ENCODE measurements at regions not wholly inside any gene's neighbourhood (a gene's known extent, or its start where the extent isn't known, plus 50 kb on each side); places are given as distances from the start of the nearest gene placed in this dataset.

DNA sequence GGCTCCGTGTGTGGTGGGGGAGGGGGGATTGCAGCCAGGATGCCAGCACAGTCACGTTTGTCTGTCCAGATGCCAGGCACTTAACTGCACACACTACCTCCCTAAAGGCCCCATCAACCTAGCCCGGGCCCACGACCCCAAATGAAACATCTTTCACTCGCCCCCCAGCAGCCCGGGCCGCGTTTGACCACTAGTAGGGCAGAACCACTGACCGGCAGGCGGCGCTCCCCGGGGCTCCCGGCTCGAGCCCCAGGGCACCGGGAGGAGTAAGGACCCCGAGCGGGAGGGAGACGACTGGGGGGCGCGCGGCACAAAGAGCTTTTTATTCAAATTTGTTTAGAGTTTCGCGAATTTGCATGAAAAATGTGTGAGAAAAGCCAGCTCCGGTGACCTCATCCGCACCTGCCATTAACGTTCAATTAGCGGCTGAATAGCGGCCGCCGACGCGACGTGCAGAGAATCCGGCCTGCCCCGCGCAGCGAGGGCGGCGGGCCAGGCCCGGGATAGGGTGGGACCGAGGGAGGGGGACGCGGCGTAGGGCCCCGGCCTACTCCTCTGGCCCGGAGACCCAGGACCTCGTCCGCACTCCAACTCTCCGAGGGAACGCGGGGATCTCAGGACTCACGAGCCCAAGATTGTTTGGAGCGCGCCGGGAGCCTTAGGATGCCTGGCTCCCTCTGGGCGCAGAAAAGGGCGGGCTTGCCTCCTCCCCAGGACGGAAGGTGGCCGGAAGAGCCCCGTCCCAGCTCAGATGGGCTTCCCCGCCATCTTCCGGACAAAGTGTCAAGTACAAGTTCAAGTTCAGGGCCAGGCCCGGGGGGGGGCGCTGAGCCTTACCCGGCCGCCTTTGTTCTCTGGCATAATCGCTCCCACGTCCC lies 64.9 kb upstream of the POLG start:
- peak; percentile 65 for DNase-seq

GRCh38 chr15:89398896-89399237 lies 64.2 kb upstream of the POLG start:
- DNase-seq: no peak

DNA sequence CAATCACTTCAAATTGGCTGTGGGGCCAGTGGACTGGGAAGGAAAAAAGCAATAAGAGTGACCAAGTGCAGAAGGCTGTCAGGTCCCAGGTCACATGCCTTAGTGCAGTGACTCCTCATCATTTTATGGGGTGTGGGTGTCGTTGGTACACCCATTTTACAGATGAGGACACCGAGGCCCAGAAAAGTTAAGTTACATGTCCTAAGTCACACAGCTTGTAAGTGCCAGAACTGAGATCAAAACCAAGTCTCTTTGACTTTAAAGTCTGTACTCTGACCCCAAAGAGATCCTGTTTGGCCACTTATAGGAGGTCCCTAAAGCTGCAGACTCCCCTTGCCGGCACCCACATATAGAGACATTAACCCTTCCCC lies 63.0 kb upstream of the POLG start:
- DNase-seq: no peak

GRCh38 chr15:89396723-89397652 lies 62.4 kb upstream of the POLG start:
- DNase-seq: peak; percentile 63

DNA sequence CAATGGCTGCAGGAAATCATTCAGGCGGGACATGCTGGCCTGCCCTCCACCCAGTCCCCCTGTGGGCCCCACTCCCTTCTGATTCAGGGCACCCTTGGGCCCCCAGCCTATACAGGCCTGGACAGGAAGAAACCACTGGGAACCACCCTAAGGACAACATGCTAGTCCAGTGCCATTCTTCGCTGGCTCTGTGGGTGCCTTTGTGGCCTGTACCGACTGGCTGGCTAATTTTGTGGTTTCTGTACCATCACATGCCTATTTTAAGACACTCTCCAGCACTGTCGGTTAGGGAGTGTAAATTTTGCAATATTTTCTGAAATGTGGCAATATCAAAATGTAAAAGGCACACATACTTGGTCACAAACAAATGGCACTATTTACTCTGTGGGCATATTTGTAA lies 61.4 kb upstream of the POLG start:
- no peak for DNase-seq

DNA sequence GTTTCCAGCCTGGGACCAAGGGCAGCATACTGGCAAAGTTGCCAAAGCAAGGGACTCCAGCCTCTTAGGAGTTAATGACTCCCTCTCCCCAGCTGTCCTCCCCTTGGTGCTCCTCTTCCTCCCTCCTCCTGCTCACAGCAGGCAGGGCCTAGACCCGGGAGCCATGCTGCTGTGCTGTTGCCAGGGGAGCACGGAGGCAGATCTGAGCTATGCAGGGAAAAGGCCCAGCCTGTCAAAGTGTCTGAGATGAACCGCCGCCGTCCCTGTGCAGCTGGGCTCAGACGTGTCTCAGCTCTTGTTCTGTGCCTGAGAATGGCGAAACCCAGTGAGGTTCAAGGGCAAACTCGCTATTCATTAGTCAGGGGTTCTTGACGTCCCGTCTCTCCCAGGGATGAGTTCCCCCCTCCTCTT lies 60.8 kb upstream of the POLG start:
- no peak for DNase-seq

GRCh38 chr15:89395031-89395430 lies 60.4 kb upstream of the POLG start:
- DNase-seq: no peak

GRCh38 chr15:89393056-89393455 lies 58.4 kb upstream of the POLG start:
- DNase-seq: no peak

DNA sequence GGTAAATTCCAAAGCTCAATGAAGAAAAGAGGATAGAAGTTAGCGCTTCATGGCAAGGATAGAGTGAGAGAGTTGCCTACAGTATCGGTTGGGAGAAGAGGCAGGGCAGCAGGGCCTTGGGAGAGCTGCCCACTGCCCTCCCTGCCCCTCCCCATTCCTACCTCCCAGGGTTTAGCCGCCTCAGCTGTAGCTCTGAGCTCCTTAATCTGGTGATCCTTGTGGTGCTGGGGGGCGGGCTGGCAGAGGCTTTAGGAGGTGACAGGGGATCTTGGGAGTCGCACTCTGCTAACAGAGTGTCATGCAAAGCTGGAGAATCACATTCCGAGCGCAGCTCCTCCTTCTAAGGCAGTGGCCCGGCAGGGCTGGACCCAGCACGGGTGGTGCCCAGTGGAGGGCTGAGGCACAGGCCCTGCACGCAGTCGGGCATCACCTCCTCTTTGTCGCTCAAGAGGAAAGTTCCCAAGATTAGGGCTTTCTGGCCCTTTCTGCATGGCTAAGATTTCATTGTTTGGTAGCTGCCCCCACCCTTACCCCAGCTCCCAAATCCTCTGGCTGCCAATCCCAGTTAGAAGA lies 57.1 kb upstream of the POLG start:
- no peak for DNase-seq

DNA sequence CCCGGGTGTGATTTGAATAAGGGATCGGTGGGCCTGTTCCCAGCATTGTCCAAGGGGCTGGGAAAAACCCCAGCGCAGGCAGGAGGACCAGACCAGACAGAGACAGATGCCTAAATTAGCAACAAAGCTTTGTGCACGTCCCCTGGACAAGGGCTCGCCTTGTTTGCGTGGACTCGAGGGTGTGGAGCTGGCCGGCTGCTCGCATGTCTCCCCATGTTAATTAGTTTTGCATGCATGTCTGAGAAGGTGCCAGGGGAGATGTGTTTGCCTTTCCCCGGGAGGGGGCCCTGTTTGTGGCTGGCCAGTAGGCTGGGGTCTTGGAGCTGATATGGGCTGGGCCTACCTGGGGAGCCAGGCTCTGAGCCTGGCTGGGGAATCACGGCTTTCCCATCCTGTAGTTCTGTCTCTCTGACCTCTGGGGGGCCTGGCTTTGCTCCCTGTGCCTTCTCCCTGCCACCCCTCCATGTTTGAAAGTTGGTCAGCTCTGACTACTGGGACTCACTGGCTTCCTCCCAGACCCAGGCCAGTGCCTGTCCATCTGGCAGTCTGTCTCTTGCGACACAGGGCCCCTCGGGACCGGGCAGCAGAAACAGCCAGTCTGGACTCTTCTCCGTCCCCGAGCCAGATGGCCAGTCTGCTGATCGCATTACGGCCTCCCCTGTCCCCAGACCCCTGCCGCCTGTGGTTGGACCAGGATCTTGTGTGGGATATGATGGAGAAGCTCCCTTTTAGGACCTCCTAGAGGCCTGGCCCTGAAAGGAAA lies 55.4 kb upstream of the POLG start:
- peak; percentile 79 for DNase-seq

GRCh38 chr15:89387140-89387903 lies 52.7 kb upstream of the POLG start:
- no peak for DNase-seq

GRCh38 chr15:89385596-89386331 lies 51.1 kb upstream of the POLG start:
- DNase-seq: no peak

All from NCI-H526 treated with DMSO at 0.1 percent for 48 hours (cell line).